ENCODE measurements at regions not wholly inside any gene's neighbourhood (a gene's known extent, or its start where the extent isn't known, plus 50 kb on each side); places are given as distances from the start of the nearest gene placed in this dataset.
A peak's percentile ranks its signal among the peaks of the same experiment; 100 is the strongest.

DNA sequence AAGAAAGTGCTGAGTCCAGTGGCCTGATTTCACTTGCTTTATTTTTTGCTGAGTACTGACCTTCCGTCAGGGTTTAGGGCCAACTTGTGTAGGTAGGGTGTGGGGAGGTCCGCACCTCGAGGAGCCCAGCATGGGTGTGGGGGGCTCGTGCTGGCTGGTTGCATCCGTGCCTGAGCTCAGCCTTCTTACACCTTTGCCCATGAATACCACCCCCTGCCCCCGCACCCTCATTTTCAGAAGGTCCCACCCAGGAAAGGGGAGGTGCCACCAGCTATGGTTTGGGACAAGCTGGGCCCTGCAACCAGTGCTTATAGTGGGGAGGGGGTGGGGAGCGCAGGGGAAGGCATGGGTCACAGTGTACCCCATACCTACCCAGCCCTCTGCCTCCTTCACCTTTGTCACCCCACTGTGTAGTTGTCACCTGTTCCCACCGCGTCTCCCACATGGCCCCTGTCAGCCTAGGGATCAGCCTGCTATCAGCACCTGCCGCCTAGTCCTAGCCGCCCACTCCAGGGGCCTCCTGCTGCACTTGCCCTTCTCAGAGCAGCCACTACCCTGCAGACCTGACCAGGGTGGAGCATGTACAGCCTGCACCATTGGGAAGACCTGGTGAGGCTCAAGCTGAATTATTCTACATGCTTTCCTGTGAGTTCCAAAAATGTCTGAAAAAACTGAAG, 146.2 kb upstream of the RET start:
- H3K27ac ChIP-seq = no peak overlapping the region
- DNase-seq (no peak), ATAC-seq (no peak)
- peaks cover 14% of the 10 kb centered on the region for H3K4me1 ChIP-seq
- no peak overlapping the region for H3K4me3 ChIP-seq
- intact Hi-C loops (cut with DNase I) = no loop called here
- no peaks in the 10 kb centered on the region for H3K36me3 ChIP-seq
- TF ChIP-seq, protein P1, sequence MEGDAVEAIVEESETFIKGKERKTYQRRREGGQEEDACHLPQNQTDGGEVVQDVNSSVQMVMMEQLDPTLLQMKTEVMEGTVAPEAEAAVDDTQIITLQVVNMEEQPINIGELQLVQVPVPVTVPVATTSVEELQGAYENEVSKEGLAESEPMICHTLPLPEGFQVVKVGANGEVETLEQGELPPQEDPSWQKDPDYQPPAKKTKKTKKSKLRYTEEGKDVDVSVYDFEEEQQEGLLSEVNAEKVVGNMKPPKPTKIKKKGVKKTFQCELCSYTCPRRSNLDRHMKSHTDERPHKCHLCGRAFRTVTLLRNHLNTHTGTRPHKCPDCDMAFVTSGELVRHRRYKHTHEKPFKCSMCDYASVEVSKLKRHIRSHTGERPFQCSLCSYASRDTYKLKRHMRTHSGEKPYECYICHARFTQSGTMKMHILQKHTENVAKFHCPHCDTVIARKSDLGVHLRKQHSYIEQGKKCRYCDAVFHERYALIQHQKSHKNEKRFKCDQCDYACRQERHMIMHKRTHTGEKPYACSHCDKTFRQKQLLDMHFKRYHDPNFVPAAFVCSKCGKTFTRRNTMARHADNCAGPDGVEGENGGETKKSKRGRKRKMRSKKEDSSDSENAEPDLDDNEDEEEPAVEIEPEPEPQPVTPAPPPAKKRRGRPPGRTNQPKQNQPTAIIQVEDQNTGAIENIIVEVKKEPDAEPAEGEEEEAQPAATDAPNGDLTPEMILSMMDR (IDR thresholded peaks at IDR 0.05) = no peak
- peaks cover 77% of the 10 kb centered on the region for H3K27me3 ChIP-seq (ENCODE audit: low read depth)
- H3K9me3 ChIP-seq = no peaks in the 10 kb centered on the region

DNA sequence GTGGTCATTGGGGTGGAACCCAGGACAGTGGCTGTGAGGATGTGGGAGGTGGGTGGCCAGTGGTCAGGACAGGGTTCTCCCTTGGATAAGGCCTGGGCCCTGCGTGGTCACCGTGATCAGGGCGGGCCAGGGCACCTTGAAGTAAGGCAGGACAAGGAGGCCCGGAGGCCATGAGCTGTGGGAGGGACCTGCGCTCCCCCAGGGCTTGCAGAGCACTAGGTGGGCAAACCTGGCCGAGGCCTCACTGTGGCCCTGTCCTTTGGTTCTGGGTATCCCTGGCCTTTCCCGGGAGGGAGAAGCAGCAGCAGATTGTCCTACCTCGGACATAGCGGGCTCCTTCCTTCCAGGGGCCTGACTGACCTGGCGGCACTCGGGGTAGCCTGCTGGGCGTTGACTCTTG, 144.8 kb upstream of the RET start:
- Histone ChIP-seq H3K4me3 (no peak overlapping the region), H3K36me3 (no peaks in the 10 kb centered on the region), H3K4me1 (peaks cover 14% of the 10 kb centered on the region), H3K27ac (no peak overlapping the region), H3K27me3 (ENCODE audit: low read depth) (peaks cover 70% of the 10 kb centered on the region), H3K9me3 (no peaks in the 10 kb centered on the region)
- DNase-seq (peak; percentile 39), ATAC-seq (no peak)
- TF ChIP-seq, protein P1 (IDR thresholded peaks at IDR 0.05) = no peak
- intact Hi-C loops (cut with DNase I) = no loop called here

DNA sequence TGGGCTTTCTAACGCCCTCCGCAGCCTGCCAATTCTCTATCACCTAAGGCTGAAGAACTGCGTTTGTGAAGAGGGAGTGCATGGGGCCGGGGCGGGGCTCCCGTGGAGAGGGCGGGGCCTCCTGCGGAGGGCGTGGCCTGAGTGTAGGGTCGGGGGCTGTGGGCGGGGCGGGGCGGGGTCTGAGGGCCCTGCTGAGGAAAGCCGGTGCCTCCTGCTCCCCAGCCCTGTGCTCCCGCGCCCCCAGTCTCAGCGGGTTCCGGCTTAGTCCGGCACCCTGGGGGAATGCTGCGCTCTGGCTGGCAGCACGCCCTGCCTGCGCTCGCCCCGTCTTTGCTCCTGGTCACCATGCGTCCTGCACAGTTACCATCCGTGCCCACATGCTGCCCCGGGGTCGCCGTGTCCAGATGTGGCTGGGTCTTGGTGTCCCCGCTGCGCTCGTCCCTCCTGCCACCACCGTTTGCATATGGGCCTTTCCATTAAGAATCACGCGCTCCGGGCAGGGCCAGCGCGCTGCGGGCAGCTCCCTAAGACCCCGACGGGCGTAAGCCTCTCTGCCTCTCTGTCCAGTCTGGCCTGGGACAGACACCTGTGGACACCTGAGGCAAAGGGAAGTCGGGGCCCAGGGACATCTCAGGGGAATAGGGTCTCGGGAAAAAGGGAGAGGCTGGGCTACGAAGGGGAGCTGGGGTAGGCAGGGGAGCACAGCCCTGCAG, 144.0 kb upstream of the RET start:
- peak; percentile 49 for DNase-seq
- TF ChIP-seq, protein P1 (IDR thresholded peaks at IDR 0.05) = no peak
- H3K4me3 ChIP-seq = peak overlapping the region; percentile 27
- H3K9me3 ChIP-seq = no peaks in the 10 kb centered on the region
- H3K27me3 ChIP-seq (ENCODE audit: low read depth) = peaks cover 65% of the 10 kb centered on the region
- intact Hi-C loops (cut with DNase I) = no loop called here
- peak; percentile 22 to 31 for ATAC-seq
- peaks cover 14% of the 10 kb centered on the region for H3K4me1 ChIP-seq
- H3K27ac ChIP-seq = no peak overlapping the region
- no peaks in the 10 kb centered on the region for H3K36me3 ChIP-seq

DNA sequence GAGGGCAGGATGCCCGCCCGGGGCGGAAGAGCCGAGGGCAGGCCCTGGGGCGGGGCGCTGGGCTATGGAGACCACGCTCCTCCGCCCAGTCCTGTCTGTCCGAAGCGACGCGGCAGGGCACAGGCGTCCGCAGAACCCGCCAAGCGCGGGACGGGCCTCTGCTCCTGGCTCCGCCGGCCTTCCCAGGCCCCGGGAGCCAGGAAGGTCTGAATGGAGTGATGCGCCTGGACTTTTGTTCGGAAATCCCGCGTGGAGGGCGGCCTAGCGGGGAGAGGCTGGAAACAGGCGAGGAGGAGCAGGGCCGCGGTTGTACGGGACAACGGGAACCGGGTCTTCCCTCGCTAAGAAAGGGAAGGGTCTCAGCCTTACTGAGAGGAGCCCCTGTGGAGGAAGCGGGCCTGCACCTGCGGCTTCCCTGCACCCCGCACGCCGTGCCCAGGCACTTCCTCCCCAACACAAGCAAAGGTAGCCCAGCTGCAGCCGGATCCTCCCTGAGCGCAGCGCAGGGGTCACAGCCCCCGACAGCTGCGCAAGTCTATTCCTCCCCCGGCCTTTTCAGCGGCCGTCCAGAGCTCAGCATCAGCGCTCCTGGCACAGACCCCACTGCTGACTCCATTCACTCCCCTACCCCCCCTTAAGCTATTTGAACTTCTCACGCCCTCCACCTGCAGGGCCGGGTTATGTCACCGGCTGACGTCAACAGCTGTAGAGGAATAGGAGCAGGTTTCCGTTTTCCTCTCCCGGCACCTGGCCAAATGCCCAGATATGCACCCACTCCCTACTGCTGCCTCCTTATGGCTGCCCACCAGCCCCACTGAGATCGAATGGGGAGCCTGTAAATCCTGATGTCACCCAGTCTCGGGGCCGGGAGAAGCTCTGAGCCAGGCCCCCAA, 143.2 kb upstream of the RET start:
- Histone ChIP-seq H3K4me3 (peak overlapping the region; percentile 27), H3K36me3 (no peaks in the 10 kb centered on the region), H3K27me3 (ENCODE audit: low read depth) (peaks cover 60% of the 10 kb centered on the region), H3K4me1 (peaks cover 14% of the 10 kb centered on the region), H3K9me3 (no peaks in the 10 kb centered on the region), H3K27ac (no peak overlapping the region)
- TF ChIP-seq, protein P1 (IDR thresholded peaks at IDR 0.05) = no peak
- DNase-seq (no peak), ATAC-seq (peak; percentile 51 to 53)
- intact Hi-C loops (cut with DNase I) = no loop called here

DNA sequence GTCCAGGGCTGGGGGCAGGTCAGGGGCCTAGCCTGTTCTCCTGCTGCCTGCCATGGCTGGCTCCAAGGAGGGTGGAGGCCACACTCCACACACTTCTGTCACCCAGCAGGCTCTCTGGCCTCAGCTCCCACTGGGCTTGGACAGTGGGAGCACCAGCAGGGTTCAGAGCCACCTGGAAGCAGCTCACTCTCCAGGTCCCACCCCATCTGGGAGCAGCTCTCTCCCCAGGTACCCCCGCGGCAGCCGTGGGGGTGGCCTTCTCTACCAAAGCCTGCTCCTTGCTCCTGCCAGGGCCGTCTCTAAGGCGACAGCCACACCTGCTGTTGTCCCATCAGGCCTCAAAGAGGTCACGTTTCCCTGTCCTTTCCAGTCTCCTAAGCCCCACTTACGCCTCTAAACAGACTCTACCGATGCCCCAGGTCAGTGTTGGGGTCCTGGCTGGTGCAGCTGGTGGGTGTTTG, 142.5 kb upstream of the RET start:
- TF ChIP-seq, protein P1 (IDR thresholded peaks at IDR 0.05) = no peak
- intact Hi-C loops (cut with DNase I) = no loop called here
- Histone ChIP-seq H3K4me3 (no peak overlapping the region), H3K4me1 (peaks cover 14% of the 10 kb centered on the region), H3K27me3 (ENCODE audit: low read depth) (peaks cover 54% of the 10 kb centered on the region), H3K36me3 (no peaks in the 10 kb centered on the region), H3K27ac (no peak overlapping the region), H3K9me3 (no peaks in the 10 kb centered on the region)
- ATAC-seq (no peak), DNase-seq (no peak)

All from lower lobe of right lung (tissue), 2 donors.